Activated T-cell treated with anti-CD3 and anti-CD28 coated beads, Interleukin-2, amount 50 U/mL, for 48 hours (primary cell): ENCODE measurements at regions not wholly inside any gene's neighbourhood (a gene's known extent, or its start where the extent isn't known, plus 50 kb on each side); places are given as distances from the start of the nearest gene placed in this dataset.

Experiments
- DNase-seq, 2 experiments: peaks; one replicate each; pipeline ENCODE4 v3.0.0-alpha.2; 2020

DNA sequence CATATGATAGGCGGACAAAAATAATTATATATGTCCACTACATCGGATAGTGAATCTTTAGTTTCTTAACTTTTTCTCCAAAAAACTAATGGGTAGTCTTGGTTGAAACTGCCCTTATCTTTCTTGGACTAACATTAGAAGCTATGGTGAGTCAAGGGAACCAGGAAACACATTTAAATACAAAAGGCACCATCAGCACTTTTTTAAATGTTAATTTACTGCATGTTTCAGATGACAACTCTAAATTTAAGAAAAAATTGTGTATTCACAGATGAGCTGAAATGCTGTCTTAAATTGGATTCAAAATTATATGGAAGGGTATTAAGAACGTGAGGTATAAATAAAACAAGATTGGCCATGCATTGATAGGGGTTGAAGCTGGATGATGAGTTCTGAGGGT lies 75.6 kb upstream of the CERS6 start:
- no peak for DNase-seq

- DNase-seq, result no peak
Measured at GRCh38 chr2:168392024-168392423, 64.0 kb upstream of the CERS6 start.

GRCh38 chr2:168392797-168393196 lies 63.3 kb upstream of the CERS6 start:
- DNase-seq, result no peak

GRCh38 chr2:168394262-168394661 lies 61.8 kb upstream of the CERS6 start:
- no peak for DNase-seq

DNA sequence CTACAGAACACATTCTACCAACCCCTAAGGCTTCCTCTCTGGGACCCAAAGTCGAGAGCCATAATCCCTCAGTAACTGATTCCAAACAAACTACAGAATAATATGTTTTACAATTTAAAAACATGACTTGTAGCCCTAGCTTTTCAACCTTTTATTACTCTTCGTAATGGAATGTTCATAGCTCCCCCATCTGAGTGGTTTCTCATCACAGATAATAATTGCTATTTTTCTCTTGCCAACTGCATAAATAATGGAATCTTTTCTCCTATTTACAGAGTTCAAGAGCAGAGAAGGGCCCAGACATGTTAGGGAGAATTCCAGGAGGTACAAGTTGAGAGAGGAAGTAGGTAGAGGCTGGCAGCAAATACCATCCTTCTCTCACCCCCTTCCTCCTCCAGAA lies 59.9 kb upstream of the CERS6 start:
- no peak for DNase-seq

DNA sequence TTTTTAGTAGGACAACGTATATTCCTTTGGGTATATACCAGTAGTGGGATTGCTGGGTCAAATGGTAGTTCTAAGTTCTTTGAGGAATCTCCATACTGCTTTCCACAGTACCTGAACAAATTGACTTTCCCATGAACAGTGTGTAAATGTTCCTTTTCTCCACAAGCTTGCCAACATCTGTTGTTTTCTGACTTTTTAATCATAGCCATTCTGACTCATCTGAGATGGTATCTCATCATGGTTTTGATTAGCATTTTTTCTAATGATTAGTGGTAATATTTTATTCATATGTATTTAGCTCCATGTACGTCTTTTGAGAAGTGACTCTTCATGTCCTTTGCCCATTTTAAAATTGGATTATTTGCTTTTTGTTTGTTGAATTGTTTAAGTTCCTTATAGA lies 58.4 kb upstream of the CERS6 start:
- DNase-seq, result no peak

DNA sequence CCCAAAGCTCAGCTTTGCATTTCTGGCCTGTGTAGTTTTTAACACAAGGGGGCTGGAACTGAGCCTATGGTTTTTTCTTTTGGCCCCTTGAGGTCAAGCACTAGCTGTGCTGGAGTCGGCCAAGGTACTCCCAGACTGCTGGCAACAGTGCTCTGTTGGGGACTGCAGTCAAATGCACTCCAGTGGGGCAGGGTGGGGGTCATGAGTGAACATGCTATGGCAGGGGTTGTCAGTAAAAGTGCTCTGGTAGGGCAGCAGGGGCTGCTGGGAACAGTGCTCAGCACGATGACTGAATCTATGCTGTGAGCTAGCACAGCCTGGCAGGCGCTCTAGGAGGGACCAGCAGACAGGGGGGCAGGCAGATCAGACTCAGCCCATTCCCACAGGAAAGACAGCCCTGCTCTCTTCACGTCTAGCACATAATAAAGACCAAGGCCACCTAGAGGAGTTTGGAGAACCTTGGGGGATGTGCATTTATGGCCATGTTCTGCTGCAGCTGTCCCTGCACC lies 55.0 kb upstream of the CERS6 start:
- no peak for DNase-seq

DNA sequence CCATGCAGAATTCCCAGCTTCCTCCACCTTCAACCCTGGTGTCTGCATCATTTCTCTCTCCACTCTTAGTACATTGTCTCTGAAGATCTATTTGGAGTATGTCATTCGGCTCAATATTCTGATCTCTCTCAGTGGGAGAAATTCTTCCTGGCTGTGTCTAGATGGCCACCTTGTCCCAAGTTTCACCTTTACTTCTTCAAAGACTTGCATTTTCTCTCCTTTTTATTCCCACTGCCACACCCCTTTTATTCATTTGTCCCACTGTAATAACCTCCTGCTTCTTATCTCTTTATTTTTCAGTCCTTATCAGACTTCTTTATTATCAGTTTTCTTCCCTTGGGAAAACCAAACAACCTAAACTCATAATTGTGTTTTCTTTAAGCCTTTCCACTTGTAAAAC lies 54.3 kb upstream of the CERS6 start:
- no peak for DNase-seq

- DNase-seq, result no peak
Measured at GRCh38 chr2:168402531-168402930, 53.5 kb upstream of the CERS6 start.

- DNase-seq, result no peak
Measured at GRCh38 chr2:168403736-168404135, 52.3 kb upstream of the CERS6 start.

DNA sequence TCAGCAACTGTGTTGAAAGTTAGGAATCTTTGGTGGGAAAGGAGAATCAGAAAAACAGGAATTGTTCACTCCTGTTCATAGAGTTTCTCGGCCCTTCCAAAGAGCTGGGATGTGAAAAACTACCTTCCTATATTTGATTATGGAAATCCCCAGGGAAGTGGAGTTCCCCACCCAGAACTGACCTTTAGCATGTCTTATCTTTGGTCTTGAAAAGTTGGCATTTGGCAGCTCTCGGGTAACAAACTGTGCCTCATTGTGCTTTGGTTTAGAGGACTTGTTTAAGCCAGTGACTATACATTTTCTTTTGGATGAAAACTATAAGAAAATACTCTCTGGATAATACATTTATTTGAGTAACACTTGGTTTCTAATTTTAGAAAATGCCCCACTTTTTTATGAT lies 51.3 kb upstream of the CERS6 start:
- DNase-seq, result no peak
